ENCODE measurements at regions not wholly inside any gene's neighbourhood (a gene's known extent, or its start where the extent isn't known, plus 50 kb on each side); places are given as distances from the start of the nearest gene placed in this dataset.

DNA sequence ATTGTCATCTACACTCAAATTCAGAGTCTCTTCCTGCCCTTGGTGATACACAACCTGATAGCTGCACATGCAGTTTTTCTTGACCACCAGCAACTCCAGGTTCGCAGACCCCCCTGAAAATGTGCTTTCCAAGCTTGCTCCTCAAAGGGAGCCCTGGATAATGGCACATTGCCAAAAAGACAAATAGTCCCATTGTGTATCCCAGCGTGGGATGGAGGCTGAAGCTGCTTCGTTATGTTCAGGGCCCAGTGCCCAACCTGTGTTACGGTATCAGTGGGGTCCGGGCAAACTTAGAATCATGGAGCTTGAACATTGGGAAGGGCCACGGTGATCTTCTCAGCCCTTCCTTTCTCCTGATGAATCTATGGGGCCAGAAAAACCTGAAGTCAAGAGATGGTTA lies 173.0 kb downstream of the TEX29 start:
- TF ChIP-seq, protein P1, sequence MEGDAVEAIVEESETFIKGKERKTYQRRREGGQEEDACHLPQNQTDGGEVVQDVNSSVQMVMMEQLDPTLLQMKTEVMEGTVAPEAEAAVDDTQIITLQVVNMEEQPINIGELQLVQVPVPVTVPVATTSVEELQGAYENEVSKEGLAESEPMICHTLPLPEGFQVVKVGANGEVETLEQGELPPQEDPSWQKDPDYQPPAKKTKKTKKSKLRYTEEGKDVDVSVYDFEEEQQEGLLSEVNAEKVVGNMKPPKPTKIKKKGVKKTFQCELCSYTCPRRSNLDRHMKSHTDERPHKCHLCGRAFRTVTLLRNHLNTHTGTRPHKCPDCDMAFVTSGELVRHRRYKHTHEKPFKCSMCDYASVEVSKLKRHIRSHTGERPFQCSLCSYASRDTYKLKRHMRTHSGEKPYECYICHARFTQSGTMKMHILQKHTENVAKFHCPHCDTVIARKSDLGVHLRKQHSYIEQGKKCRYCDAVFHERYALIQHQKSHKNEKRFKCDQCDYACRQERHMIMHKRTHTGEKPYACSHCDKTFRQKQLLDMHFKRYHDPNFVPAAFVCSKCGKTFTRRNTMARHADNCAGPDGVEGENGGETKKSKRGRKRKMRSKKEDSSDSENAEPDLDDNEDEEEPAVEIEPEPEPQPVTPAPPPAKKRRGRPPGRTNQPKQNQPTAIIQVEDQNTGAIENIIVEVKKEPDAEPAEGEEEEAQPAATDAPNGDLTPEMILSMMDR (IDR thresholded peaks at IDR 0.05; ENCODE audit: low read length) = no peak
- TF ChIP-seq EZH2 (optimal IDR thresholded peaks at IDR 0.05; ENCODE audit: low read depth, low read length) (no peak), EZH2phosphoT487 (IDR thresholded peaks at IDR 0.05; ENCODE audit: low read length) (no peak)
